HG02571 (cell line): ENCODE measurements at regions not wholly inside any gene's neighbourhood (a gene's known extent, or its start where the extent isn't known, plus 50 kb on each side); places are given as distances from the start of the nearest gene placed in this dataset.

ENCODE experiments used
- ATAC-seq: cut with Tn5 transposase; IDR thresholded peaks from one replicate; pipeline ENCODE4 v1.9.1; 2021; ENCODE audit warnings: mild to moderate bottlenecking, moderate library complexity; ENCODE audit not compliant: unreplicated experiment

DNA sequence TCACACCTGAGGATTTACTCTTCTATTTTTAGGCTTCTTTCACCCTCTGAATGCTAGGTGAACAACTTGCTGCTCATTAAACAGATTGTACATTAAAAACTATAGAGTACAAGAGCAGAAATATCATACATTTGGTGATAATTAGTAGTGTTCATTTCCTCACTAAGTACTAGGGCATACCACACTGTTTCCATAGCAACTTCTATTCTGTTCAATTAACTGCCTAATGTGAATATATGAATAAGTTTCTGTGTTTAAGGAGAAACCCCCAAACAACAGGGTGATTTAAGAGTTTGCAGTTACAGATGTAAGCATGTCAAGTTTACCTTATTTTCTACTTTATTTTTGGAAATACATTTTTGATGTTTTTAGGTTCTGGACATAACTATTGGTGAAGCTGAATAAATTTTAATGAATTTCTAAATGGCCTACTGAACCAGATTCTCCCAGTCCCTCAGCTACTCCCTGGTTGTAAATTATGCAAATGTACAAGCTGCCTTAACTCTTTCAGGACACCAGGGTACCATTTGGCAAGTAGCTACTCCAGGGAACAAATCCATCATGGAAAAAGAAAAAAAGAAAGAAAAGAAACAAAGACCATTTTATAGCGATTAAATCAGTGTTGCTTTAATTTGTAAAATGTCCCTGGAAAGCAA, 199.8 kb upstream of the NAV3 start:
- no peak for ATAC-seq

DNA sequence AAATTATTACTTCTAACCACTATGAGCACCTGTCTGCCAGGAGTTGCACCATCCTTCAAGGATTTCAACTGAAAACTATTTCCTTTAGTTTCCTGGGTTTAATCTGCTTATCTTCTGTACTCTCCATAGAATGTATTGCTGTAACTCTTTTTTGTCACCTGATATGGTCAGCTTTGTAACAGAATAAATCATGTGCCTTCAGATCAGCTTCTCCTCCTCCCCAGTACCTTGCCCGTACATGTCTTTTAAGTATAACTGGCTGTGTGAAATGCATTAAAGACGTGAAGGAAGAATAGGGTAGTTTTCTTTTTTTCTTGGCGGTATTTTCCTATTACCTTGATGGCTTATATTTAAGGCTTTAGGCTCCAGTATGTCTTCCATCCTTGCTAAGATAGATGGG, 200.3 kb upstream of the NAV3 start:
- no peak for ATAC-seq

DNA sequence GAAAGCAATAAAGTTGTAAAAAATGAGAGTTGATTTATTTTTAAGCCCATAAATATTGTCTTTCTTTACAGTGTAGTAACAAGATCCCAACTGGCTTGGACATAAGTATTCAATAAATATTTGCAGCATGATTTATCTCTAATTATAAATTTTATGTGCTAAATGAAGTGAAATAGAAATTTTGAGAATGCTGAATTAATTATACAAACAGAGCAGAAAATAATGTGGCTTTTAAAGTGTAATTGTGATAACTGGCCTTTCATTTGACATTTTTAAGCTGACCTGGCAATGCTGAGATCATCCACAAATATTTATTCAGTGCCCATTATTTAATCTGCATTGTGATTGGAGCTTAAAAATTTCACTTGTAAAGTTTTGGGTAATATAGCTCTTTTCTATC, 201.6 kb upstream of the NAV3 start:
- ATAC-seq, result no peak

DNA sequence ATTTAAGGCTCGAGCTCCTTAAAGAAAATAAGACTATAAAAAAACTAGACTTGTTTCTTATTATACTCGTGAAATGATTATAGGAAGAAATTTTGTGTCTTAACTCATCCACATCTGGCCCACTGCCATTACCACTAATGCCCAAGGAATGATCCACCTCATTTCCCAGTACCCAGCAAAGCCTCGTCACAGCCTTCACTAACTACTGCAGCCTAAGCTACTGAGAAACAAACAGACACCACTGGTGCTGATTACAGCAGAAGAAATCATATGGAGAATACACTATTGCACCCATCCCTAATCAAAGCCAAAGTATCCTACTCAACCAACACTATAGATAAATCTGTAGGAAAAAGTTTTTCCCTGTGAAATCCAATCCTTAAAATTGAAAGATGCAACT, 205.3 kb upstream of the NAV3 start:
- ATAC-seq, result no peak

DNA sequence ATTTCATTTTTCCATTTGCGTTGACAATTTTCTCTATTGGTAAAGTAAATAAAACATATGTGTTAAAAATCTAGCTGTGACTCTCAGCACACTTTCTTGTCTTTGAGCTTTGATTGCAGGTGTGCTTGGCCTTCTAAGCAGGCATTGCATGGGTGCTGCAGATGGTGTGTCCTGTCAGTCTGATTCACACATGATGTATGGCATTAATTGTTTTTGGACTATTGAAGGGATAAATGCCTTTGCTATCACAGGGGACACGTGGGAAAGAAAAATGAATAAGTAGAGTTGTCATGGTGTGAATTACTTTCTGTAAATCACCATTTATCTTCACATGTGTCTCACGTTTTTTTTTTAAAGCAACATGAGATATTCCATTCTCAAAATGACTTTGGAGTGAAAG, 211.3 kb upstream of the NAV3 start:
- no peak for ATAC-seq

DNA sequence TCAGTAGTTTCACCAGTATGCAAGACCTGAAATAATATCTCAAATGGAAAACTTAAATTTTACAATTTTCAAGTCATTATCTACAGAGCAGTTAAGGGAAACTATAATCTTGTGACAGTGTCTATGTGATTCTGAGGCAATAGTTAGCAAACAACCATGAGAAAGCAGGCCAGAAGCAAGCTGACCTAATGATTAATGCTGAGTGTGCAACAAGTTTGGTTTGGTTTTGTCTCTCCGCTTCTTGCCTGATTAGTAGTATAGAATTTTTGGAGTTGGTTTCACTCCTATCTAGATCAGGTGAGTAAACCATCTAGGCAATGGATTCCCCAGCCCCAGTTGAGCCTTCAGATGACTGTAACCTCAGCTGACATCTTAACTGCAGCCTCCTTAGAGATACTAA, 212.9 kb upstream of the NAV3 start:
- no peak for ATAC-seq

DNA sequence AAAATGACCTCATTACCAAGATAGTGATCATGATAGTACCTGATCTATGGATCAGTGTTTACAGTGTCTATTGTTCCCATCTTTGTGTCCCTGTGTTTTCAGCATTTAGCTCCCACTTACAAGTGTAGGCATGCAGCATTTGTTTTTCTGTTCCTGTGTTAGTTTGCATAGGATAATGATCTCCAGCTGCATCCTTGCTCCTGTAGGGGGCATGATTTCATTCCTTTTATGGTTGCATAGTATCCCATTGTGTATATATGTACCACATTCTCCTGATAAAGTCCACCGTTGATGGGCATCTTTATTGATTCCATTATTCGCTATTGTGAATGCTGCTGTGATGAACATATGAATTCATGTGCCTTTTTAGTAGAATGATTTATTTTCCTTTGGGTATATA, 215.4 kb upstream of the NAV3 start:
- no peak for ATAC-seq

DNA sequence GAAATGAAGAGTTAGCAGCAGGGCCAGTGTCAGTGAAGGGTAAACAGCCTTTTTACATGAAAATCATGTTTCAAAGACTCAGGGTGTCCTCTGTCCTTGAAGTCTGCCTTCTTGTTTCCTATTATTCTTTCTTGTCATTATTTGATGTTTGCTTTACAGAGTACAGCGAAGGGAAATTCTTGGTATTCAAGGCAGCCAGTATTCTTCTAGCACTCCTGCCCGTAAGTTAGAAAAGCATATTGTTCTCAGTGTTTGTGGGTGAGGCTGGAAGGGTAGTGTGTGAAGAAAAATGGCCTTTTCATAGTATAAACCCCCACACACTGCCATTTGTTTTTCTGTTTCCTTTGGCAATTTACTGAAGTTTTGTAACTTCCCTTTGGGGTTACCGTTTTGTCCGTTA, 217.3 kb upstream of the NAV3 start:
- ATAC-seq, result no peak

DNA sequence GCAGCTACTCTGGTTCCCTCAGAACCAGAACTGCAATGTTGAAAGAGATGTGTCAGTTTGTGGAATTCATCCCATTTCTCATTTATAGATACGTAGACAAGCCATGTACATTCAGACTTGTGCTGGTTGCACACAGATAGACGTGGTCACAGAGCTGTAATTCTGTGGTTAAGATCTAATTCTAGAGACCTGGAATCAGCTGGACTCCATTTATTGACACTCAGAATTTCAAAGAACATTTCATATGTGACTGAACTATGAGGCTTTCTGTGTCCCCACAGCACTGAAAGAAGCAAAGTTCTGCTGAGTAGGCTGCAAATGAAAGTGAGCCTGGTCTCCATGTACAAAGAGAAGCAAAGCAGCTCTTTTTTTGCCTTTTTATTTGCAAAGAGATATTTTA, 220.2 kb upstream of the NAV3 start:
- no peak for ATAC-seq

DNA sequence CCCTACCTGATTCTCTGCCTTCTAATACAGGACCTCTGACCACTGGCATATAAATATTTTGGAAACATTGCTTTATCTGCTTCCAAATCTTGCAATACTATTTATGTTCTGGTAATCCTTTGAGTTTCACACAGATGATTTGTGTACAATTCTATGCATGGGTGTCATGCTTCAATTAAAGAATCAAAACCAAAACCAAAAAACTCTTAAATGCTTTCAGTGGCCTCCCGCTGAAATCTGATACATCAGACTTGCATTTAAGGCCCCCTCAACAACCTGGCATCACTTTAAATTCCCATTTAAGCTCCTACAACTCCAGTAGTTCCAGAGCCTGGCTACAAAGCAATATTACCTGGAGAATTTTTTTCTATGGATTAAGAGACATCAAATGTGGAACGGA, 221.7 kb upstream of the NAV3 start:
- no peak for ATAC-seq

DNA sequence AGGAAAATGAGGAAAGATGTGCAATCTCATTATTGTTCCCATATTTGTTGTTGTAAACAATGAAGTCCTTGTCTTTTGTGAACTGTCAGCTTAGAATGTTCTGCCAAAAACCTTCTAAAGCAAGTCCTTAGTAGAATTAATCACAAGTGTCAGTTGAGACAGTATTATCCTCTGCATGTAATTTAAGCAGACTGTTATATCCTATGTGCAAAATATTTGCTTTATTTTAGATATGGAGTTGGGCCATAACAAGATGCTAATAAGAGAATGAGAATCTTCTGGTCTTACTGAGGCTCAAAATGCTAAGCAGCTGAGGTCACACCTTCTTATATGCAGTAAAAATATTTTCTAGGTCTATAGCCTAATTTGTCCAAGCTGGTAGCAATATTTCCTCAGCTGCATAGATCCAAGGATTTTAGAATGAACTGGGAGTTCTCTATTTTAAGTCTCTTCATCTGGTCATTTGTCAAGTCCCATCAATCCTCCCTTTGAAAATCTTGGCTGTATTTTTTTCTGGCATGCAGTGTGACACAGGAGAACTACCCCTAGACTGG, 222.3 kb upstream of the NAV3 start:
- ATAC-seq, result no peak

DNA sequence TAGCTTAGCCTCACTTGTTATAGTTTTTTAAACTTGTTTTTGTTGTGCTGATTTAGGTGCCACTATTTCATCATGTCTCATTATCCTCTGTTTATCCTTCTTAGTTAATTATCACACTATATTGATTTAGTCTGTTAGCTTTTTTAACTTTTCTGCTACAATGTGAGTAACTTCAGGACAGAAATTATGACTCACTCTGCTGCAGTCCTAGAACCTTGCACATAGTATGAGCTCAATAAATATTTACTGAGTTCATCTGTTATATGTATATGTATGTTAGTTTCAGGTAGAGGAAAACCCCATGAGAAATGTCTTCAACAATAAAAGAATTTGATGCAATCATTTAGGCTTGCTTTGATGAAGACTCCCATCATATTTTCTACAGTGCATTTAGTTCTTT, 224.3 kb upstream of the NAV3 start:
- ATAC-seq, result no peak

DNA sequence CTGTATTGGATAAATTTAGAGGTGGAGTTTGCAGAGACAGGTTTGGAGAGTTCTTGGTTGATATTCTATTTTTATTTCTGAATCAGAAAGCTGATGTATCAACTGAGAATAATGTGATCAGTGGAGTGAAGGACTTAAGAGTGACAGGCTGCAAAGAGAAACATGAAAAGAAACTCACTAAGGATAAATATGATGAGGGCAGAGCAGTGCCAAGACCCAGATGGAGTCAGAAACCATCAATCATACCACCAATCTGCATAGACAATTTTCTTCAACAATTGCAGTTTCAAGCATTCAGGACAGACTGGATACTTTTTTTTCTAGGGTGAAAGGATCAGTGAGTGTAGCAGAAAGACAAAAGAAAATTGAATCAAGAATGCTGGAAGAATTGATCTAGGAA, 226.7 kb upstream of the NAV3 start:
- ATAC-seq, result no peak

DNA sequence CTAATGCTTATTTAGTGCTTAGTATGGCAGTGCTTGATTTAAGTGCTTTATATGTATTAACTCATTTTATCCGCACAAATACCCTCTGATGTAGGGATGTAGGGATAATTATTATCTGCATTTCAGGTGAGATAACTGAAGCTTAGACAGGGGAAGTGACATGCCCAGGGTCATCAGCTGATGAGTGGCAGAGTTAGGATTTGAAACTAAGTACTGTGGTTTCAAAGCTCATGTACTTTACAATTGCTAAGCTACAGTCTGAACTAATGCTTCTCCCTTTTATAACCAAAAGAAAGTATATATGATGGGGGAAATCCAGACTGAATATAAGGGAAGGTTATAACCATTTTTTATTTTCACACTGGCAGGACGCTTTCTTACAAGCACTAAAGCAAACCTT, 229.6 kb upstream of the NAV3 start:
- no peak for ATAC-seq

DNA sequence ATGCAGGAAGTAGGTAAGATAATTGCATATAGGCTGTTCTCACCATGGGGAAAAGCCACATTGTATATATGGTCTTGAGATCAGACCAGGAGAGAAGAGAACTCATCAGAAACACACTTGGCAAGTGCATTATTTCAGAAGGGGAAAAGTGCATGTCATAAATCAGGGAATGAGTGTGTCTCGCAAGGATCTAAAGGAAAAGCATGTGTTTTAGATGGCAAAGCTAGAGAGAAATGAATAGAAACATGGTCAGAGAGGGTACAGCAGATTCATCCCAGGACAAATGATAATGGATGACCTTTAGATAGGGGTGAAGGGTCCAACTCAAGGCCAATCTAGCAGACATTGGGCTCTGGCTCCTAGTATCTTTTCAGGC, 230.2 kb upstream of the NAV3 start:
- no peak for ATAC-seq

DNA sequence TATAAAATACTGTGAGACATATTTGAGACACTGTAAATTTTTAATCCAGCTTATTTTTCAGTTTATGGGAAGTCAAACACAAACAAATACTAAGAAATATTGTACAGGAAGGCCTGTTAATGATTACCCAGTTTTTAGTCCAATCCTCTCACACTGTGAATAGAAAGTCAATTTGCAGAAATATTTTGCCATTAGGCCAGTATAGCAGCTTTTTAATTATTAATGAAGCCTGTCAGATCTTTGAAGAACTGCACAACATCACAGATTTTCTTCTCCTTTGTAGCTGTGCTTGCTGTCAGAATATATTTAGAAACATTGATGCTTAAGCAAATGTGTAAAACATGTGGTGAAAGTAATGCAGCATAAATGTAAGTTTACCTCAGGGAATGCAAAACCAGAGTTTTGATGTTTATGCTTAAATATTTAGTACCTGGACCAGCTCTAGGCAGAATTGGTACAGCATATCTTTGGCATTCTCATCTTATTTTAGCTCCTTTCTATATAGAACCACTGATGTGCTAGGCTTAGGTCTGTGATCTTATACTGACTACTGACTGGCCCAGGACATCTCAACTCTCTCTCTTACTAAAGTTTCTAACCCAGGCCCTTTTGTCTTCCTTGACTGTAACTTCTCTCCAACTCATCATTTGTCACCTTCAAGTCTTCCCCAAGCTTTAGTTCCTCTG, 230.8 kb upstream of the NAV3 start:
- ATAC-seq, result no peak

DNA sequence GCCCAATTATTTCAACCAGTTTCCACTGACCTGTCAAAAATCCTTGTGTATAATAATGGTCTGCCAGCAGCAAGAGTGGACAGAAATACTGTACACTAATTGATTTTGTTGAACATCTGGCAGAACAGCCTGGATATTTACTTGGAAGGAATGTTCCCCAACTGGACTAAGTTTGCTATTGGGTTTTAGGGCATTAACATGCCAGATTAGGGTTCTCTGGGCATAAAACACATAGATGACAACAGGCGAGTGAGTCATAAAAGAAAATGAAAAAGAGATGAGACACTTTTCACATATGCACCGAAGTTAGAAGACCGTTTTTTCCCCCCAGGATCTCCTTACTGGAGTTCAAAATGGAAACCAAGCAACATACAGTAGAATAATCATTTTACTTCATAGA, 236.3 kb upstream of the NAV3 start:
- no peak for ATAC-seq

DNA sequence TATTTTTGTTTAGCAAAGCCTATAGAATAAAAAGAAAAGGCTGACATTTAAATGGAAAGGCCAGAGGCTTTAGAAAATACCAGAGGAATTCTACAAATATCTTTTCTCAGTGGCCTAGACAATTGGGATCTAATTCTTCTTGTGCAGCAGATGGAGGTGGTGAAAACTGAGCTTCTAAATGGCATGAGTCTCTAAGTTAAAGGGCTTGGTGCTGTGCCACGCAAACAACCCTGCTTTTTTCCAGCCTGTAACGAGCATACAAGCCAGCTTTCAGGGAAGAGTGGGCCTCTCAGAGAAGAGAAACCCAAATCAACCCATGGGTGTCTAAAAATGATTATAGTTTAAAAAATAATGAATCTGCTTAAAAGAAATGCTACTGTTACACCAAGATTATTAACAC, 237.9 kb upstream of the NAV3 start:
- ATAC-seq, result no peak

DNA sequence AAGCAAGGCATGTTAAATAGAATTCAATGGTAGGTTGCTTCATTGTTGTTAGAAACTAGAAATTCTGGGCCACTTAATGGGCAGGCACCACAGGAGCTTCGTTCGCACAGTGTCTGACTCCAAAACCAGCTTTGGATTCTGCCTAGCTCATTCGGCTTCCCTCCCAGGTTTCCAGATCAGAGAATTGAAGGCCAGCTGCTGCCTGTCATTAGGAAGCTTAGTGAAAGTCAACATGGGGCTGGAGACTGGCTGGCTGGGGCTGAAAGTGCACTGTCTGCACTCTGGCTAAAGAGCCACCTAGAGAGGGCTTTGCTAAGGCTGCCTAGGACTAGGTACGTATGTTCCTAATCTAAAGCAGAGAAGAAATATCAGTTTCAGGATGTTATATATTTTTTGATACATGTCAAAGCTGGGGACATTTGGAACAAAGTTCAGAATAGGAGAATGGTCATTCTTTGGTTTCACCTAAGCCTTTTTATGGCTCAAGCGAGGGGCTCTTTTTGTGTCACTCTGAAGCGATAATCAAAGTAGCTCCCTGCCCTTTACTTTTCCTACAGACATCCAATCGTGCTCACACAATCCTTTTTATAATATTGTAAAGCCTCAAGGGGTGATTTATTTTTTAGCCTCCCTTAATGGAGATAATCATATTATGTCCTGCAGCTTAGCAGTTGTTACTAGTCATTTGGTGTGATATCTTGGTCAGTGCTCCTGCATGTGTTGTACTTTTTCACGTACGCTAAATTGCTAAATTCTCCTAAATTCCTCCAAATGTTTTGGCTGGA, 238.5 kb upstream of the NAV3 start:
- ATAC-seq, result no peak

DNA sequence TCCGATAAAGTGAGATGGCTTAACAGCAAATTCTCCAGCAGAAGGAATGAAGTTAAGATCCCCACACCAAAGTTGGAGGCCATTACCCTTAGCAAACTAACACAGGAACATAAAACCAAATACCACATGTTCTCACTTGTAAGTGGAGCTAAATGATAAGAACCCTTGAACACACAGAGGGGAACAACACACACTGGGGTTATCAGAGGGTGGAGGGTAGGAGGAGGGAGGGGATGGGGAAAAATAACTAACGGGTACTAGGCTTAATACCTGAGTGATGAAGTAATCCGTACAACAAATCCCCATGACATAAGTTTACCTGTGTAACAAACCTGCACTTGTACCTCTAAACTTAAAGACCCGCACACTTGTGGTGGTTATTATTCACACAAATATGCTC, 240.4 kb upstream of the NAV3 start:
- no peak for ATAC-seq

DNA sequence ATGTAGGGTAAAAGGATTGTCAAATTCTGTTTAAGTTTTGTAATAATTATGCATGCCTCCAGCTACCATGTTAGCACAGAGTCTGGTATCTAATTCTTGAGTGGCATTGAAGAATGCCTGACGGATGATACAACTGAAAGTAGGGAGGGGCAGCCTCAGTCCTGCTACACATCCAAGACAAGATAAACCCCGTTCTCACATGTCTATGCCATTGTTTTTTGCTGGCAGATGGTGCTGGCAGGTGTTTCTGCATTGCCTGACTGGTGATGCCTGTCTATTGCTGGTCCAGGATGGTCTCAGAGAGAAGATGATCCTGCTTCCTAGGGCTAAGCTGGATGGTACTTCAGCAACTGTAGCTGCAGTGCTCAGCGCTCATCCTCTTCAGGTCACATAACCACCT, 245.8 kb upstream of the NAV3 start:
- no peak for ATAC-seq
